Psoas muscle (tissue), 7 donors: ENCODE measurements at regions not wholly inside any gene's neighbourhood (a gene's known extent, or its start where the extent isn't known, plus 50 kb on each side); places are given as distances from the start of the nearest gene placed in this dataset.

Source experiments
- ATAC-seq, 4 donors: fragments of 200-7000 bp; cut with Tn5 transposase; one replicate each; pipeline ENCODE4 v1.9.1; 2020; ENCODE audit warnings: moderate library complexity in 3 of 4, mild to moderate bottlenecking in 2 of 4
- DNase-seq, 2 donors: peaks; one replicate each; pipeline ENCODE4 v3.0.0-alpha.2; 2020
- H3K27ac ChIP-seq: fragments of 200-600 bp; one replicate; pipeline ENCODE4 v1.8.0; 2022
- H3K27me3 ChIP-seq, 3 donors: fragments of 200-600 bp in 1 of 3; one replicate each; pipeline versions ENCODE4 v1.6.1 to v1.8.0; 2013 to 2022; ENCODE audit warnings: low read length in 2 of 3, mild to moderate bottlenecking in 2 of 3, moderate library complexity in 1 of 3; ENCODE audit not compliant: insufficient read depth in 3 of 3
- H3K36me3 ChIP-seq, 2 donors: fragments of 200-600 bp in 1 of 2; one replicate each; pipeline versions ENCODE4 v1.6.1 to v1.8.0; 2013 to 2022; ENCODE audit warnings: low read depth in 1 of 2, mild to moderate bottlenecking in 1 of 2, moderate library complexity in 1 of 2; ENCODE audit not compliant: insufficient read depth in 1 of 2
- H3K4me1 ChIP-seq: fragments of 200-600 bp; one replicate; pipeline ENCODE4 v1.8.0; 2022
- H3K4me3 ChIP-seq: fragments of 200-600 bp; one replicate; pipeline ENCODE4 v1.8.0; 2022; ENCODE audit warnings: mild to moderate bottlenecking
- H3K9me3 ChIP-seq: fragments of 200-600 bp; one replicate; pipeline ENCODE4 v1.8.0; 2022
- CTCF ChIP-seq: fragments of 200-600 bp; IDR thresholded peaks from one replicate; pipeline ENCODE4 v1.8.0; 2022; ENCODE audit warnings: antibody characterized with exemption
- WGBS, 3 donors: extraction: QIAGEN DNeasy Blood & Tissue Kit; methylation state at CpG; one replicate each; pipeline versions ENCODE4 v1.1.6 to v1.1.7; 2013; 5-methylcytosine and 5-hydroxymethylcytosine counted together
- intact Hi-C, 2 donors: fragments of 100-400 bp; cut with DNase I; formaldehyde crosslinking; loops; one replicate each; pipeline versions ENCODE4 v1.11.0 to v1.14.2; 2022
- donor health status: healthy with polysubstance abuse.
- donor health status: DM: no; HTN: no; CAD: no; lungs with moderate emphysema.
- donor health status: Bipolar disorder and iron deficiency.
- donor health status: healthy.
- donor health status: DM: yes; HTN: yes; CAD: no.
- donor health status: DM: no; HTN: no; CAD: no.
- donor health status: DM: yes; HTN: yes; CAD: no.

GRCh38 chr15:70387081-70387480, 289.4 kb upstream of the TLE3 start:
- intact Hi-C loops: no loop called here
- Histone ChIP-seq H3K27me3 (no peaks in the 10 kb centered on the region), H3K4me3 (no peak overlapping the region), H3K4me1 (no peaks in the 10 kb centered on the region), H3K36me3 (no peaks in the 10 kb centered on the region), H3K27ac (no peak overlapping the region), H3K9me3 (peaks cover 3% of the 10 kb centered on the region)
- TF ChIP-seq CTCF: no peak
- 81 to 86% (median 86%) methylated on average over 9 of the region's 9 CpGs for WGBS, 3 donors
- ATAC-seq (no peak), DNase-seq (no peak)

- 98% methylated on average over 8 of the region's 8 CpGs for WGBS, 3 donors
- no peak for TF ChIP-seq CTCF
These were observed 288.0 kb upstream of the TLE3 start for GRCh38 chr15:70385711-70386110.

GRCh38 chr15:70385052-70385451, 287.3 kb upstream of the TLE3 start:
- Histone ChIP-seq H3K27me3 (no peaks in the 10 kb centered on the region), H3K27ac (no peak overlapping the region), H3K9me3 (peaks cover 12% of the 10 kb centered on the region), H3K36me3 (no peaks in the 10 kb centered on the region), H3K4me3 (no peak overlapping the region), H3K4me1 (no peaks in the 10 kb centered on the region)
- intact Hi-C loops: no loop called here
- WGBS, 3 donors: 59 to 71% (median 66%) methylated on average over 6 of the region's 6 CpGs
- no peak for DNase-seq
- TF ChIP-seq CTCF: no peak
- no peak for ATAC-seq

More at GRCh38 chr15:70385711-70386110, 288.0 kb upstream of the TLE3 start:
- intact Hi-C loops: no loop called here
- no peaks in the 10 kb centered on the region for H3K27me3 ChIP-seq
- H3K36me3 ChIP-seq: no peaks in the 10 kb centered on the region
- no peak overlapping the region for H3K27ac ChIP-seq
- H3K4me1 ChIP-seq: no peaks in the 10 kb centered on the region
- ATAC-seq (no peak), DNase-seq (no peak)
- peaks cover 12% of the 10 kb centered on the region for H3K9me3 ChIP-seq
- no peak overlapping the region for H3K4me3 ChIP-seq

GRCh38 chr15:70383856-70384255, 286.1 kb upstream of the TLE3 start:
- DNase-seq (no peak), ATAC-seq (no peak)
- WGBS, 3 donors: 85 to 96% (median 94%) methylated on average over 8 of the region's 8 CpGs
- Histone ChIP-seq H3K27me3 (no peaks in the 10 kb centered on the region), H3K36me3 (no peaks in the 10 kb centered on the region), H3K27ac (no peak overlapping the region), H3K4me1 (no peaks in the 10 kb centered on the region), H3K4me3 (no peak overlapping the region), H3K9me3 (peaks cover 12% of the 10 kb centered on the region)
- TF ChIP-seq CTCF: no peak
- intact Hi-C loops: no loop called here

GRCh38 chr15:70382762-70383458, 285.2 kb upstream of the TLE3 start:
- Histone ChIP-seq H3K4me3 (no peak overlapping the region), H3K4me1 (no peaks in the 10 kb centered on the region), H3K27ac (no peak overlapping the region), H3K36me3 (no peaks in the 10 kb centered on the region), H3K27me3 (no peaks in the 10 kb centered on the region), H3K9me3 (peaks cover 12% of the 10 kb centered on the region)
- no peak for ATAC-seq
- DNase-seq: no peak
- 94 to 95% (median 95%) methylated on average over 14 of the region's 14 CpGs for WGBS, 3 donors
- intact Hi-C loops: no loop called here
- no peak for TF ChIP-seq CTCF
